GM12878 (cell line): ENCODE measurements at regions not wholly inside any gene's neighbourhood (a gene's known extent, or its start where the extent isn't known, plus 50 kb on each side); places are given as distances from the start of the nearest gene placed in this dataset.

Experiments
- ATAC-seq: fragments of 200-7000 bp; cut with Tn5 transposase; 3 replicates; pipeline ENCODE4 v1.9.1; 2020; ENCODE audit warnings: mild to moderate bottlenecking, moderate library complexity
- BruUV-seq: library from RNA; stranded (reverse); fragments of 400-500 nt; replicated peaks from 2 replicates; lab custom pipeline; 2021; lab: Mats Ljungman, UMichigan
- CTCF ChIA-PET: fragments of 300-600 bp; sonication (Branson Sonifier 250); formaldehyde crosslinking; extraction: SDS; loops from one replicate; lab custom pipeline; 2021; ENCODE audit warnings: inconsistent platforms; lab: Yijun Ruan, JAX
- POLR2A ChIA-PET: fragments of 350-600 bp; formaldehyde crosslinking; extraction: SDS; loops from one replicate; lab custom pipeline; 2021; ENCODE audit warnings: inconsistent platforms; lab: Charles Lee
- RAD21 ChIA-PET: fragments of 300-600 bp; sonication (Branson Sonifier 250); formaldehyde crosslinking; loops from one replicate; lab custom pipeline; 2023; ENCODE audit warnings: antibody characterized with exemption; ENCODE audit not compliant: unreplicated experiment; lab: Charles Lee
- SMC1A ChIA-PET: fragments of 300-600 bp; sonication (Branson Sonifier 250); formaldehyde crosslinking; loops from one replicate; lab custom pipeline; 2023; ENCODE audit not compliant: unreplicated experiment, uncharacterized antibody; lab: Charles Lee
- DNase-seq: peaks from one replicate; pipeline ENCODE4 v3.0.0-alpha.2; 2011; ENCODE audit warnings: low read depth, low spot score
- FAIRE-seq: peaks from 3 replicates; lab custom pipeline; 2011; peaks lifted over from hg19 to GRCh38; lab: Jason Lieb, UNC
- H2AFZ ChIP-seq: 2 replicates; pipeline ENCODE4 v1.6.0; 2011; ENCODE audit warnings: low read depth, low read length, control low read depth; ENCODE audit not compliant: control insufficient read depth
- H3K27ac ChIP-seq: 2 replicates; pipeline ENCODE4 v1.5.1; 2011; ENCODE audit warnings: control low read depth; ENCODE audit not compliant: control insufficient read depth, insufficient read depth
- H3K27me3 ChIP-seq, 2 experiments: replicated peaks in 1 of 2; 2 replicates each; pipeline versions ENCODE4 v1.6.0 to v1.6.1; 2011; ENCODE audit warnings: low read length in 1 of 2; ENCODE audit not compliant: control insufficient read depth in 2 of 2, insufficient read depth in 2 of 2
- H3K36me3 ChIP-seq, 2 experiments: 2 replicates each; pipeline ENCODE4 v1.5.1; 2011; ENCODE audit warnings: low read length in 1 of 2; ENCODE audit not compliant: control insufficient read depth in 2 of 2, insufficient read depth in 2 of 2
- H3K4me1 ChIP-seq: 2 replicates; pipeline ENCODE4 v1.6.1; 2011; ENCODE audit warnings: mild to moderate bottlenecking, low read length, moderate library complexity, mixed read lengths; ENCODE audit not compliant: control insufficient read depth, insufficient read depth
- H3K4me2 ChIP-seq: 2 replicates; pipeline ENCODE4 v1.6.0; 2011; ENCODE audit warnings: control low read depth; ENCODE audit not compliant: control insufficient read depth, insufficient read depth
- H3K4me3 ChIP-seq: fragments of 200-600 bp; sonication (generic); 2 replicates; pipeline ENCODE4 v1.5.1; 2016
- H3K79me2 ChIP-seq: 2 replicates; pipeline ENCODE4 v1.6.0; 2011; ENCODE audit warnings: low read length; ENCODE audit not compliant: control insufficient read depth, insufficient read depth
- H3K9ac ChIP-seq: 2 replicates; pipeline ENCODE4 v1.8.0; 2011; ENCODE audit warnings: low read length, control low read depth, mixed read lengths; ENCODE audit not compliant: control insufficient read depth, insufficient read depth
- H3K9me3 ChIP-seq: replicated peaks from 3 replicates; pipeline ENCODE4 v1.5.1; 2011; ENCODE audit warnings: mild to moderate bottlenecking, low read length; ENCODE audit not compliant: control insufficient read depth, insufficient read depth
- H4K20me1 ChIP-seq: 2 replicates; pipeline ENCODE4 v1.6.0; 2011; ENCODE audit not compliant: control insufficient read depth, insufficient read depth
- ASH2L ChIP-seq: fragments of 300-600, 200-600 bp; sonication (generic); IDR thresholded peaks from 2 replicates; pipeline ENCODE4 v1.6.1; 2017; ENCODE audit warnings: low read depth, mild to moderate bottlenecking, borderline replicate concordance
- CBX5 ChIP-seq: sonication (generic); IDR thresholded peaks from 2 replicates; pipeline ENCODE4 v1.6.1; 2016; ENCODE audit warnings: low read depth, moderate library complexity, mild to moderate bottlenecking, inconsistent platforms
- GABPA ChIP-seq: IDR thresholded peaks from 2 replicates; pipeline ENCODE4 v1.6.1; 2014; ENCODE audit warnings: antibody characterized with exemption, low read depth, mild to moderate bottlenecking, inconsistent platforms
- GATAD2B ChIP-seq: fragments of 450-650 bp; conservative IDR thresholded peaks from 2 replicates; pipeline ENCODE4 v1.6.1; 2017; ENCODE audit warnings: low read depth, mild to moderate bottlenecking, moderate library complexity
- NR2C1 ChIP-seq: fragments of 450-650 bp; IDR thresholded peaks from 2 replicates; pipeline ENCODE4 v1.6.1; 2017; ENCODE audit warnings: antibody characterized with exemption, mild to moderate bottlenecking, moderate library complexity
- POU2F2 ChIP-seq: IDR thresholded peaks from 3 replicates; pipeline ENCODE4 v1.6.1; 2011; ENCODE audit warnings: low read depth, mild to moderate bottlenecking, low read length, borderline replicate concordance
- SMAD1 ChIP-seq: fragments of 450-650 bp; IDR thresholded peaks from 2 replicates; pipeline ENCODE4 v1.6.1; 2018; ENCODE audit warnings: mild to moderate bottlenecking, low read depth; ENCODE audit not compliant: partially characterized antibody
- SP1 ChIP-seq: IDR thresholded peaks from one replicate; pipeline ENCODE4 v1.6.1; 2011; ENCODE audit warnings: low read depth, low read length
- TCF7 ChIP-seq: IDR thresholded peaks from 2 replicates; pipeline ENCODE4 v1.6.1; 2014; ENCODE audit warnings: antibody characterized with exemption, borderline replicate concordance
- ZNF622 ChIP-seq: fragments of 450-650 bp; IDR thresholded peaks from 2 replicates; pipeline ENCODE4 v1.6.1; 2017; ENCODE audit warnings: mild to moderate bottlenecking, inconsistent platforms
- WGBS: methylation state at CpG from one replicate; pipeline ENCODE4 v1.1.6; 2016; ENCODE audit warnings: low lambda C conversion rate; ENCODE audit not compliant: insufficient replicate concordance, insufficient coverage; ENCODE audit errors: missing lambda C conversion rate; 5-methylcytosine and 5-hydroxymethylcytosine counted together
- in situ Hi-C: fragments of 300-500 bp; cut with MboI; formaldehyde crosslinking; loops from 9 replicates; pipeline ENCODE4 v1.14.3; 2018; ENCODE audit warnings: mixed read lengths
- intact Hi-C: fragments of 100-400 bp; cut with micrococcal nuclease; formaldehyde crosslinking; loops from one replicate; pipeline ENCODE4 v1.14.2; 2022; ENCODE audit not compliant: unreplicated experiment
- TF ChIP-seq, protein P1 (sequence below): IDR thresholded peaks from 2 replicates; pipeline ENCODE4 v1.6.1; 2011; ENCODE audit warnings: borderline replicate concordance, low read depth, mild to moderate bottlenecking, moderate library complexity, low read length; ENCODE audit not compliant: insufficient read depth, poor library complexity, severe bottlenecking
- TF ChIP-seq, protein P2 (sequence below): fragments of 450-650 bp; formaldehyde crosslinking; IDR thresholded peaks from 2 replicates; pipeline ENCODE4 v1.5.0; 2022; ENCODE audit warnings: mild to moderate bottlenecking, missing genetic modification characterization
- TF ChIP-seq, protein P3 (sequence below): IDR thresholded peaks from 2 replicates; pipeline ENCODE4 v1.6.1; 2012; ENCODE audit warnings: improper control_type of control experiment, low read depth, low read length; ENCODE audit not compliant: insufficient replicate concordance
- TF ChIP-seq, protein P4 (sequence below): IDR thresholded peaks from 2 replicates; pipeline ENCODE4 v1.6.1; 2011; ENCODE audit warnings: mild to moderate bottlenecking, low read depth, low read length, moderate library complexity; ENCODE audit not compliant: insufficient replicate concordance

DNA sequence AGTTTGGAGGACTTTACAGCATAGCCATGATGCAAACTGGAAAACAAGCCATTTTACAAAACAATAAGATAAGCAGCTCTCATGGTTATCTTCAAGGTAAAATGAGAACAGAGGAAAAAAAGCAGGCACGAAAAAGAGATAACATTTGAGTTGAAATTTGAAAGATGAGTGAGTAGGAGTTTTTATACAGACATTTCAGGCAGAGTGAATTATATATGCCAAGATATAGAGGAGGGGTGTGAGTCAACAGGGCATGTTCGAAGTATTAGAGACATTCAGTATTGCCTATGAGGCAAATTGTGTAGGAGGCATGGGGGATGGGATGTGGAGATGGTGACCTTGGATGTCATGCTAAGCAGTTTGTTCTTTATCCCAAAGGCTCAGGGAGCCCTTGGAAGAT lies 240.5 kb upstream of the MAN1A1 start:
- in situ Hi-C loops (no loop called here), intact Hi-C loops (no loop called here)
- BruUV-seq: no TSS peak
- ChIA-PET CTCF (no interaction called here), POLR2A (no interaction called here), SMC1A (interaction anchor here (1.2 kb wide), 1 partner anchor 75 kb away, joined by 3 read pairs; no protein-coding TSS in a partner anchor), RAD21 (no interaction called here)
- Histone ChIP-seq H3K79me2 (no peaks in the 10 kb centered on the region), H3K27ac (no peak overlapping the region), H3K9me3 (no peaks in the 10 kb centered on the region), H3K27me3 (no peaks in the 10 kb centered on the region), H3K4me1 (peaks cover 13% of the 10 kb centered on the region), H2AFZ (no peak overlapping the region), H3K4me2 (no peak overlapping the region), H3K4me3 (no peak overlapping the region), H3K36me3 (no peaks in the 10 kb centered on the region), H3K9ac (no peak overlapping the region), H4K20me1 (no peaks in the 10 kb centered on the region)
- FAIRE-seq (no peak), ATAC-seq (no peak), DNase-seq (no peak)
- WGBS: 3% methylated on average over 2 of the region's 2 CpGs
- TF ChIP-seq NR2C1: no peak
- TF ChIP-seq, protein P1, sequence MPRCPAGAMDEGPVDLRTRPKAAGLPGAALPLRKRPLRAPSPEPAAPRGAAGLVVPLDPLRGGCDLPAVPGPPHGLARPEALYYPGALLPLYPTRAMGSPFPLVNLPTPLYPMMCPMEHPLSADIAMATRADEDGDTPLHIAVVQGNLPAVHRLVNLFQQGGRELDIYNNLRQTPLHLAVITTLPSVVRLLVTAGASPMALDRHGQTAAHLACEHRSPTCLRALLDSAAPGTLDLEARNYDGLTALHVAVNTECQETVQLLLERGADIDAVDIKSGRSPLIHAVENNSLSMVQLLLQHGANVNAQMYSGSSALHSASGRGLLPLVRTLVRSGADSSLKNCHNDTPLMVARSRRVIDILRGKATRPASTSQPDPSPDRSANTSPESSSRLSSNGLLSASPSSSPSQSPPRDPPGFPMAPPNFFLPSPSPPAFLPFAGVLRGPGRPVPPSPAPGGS: no peak
- TF ChIP-seq, protein P2, sequence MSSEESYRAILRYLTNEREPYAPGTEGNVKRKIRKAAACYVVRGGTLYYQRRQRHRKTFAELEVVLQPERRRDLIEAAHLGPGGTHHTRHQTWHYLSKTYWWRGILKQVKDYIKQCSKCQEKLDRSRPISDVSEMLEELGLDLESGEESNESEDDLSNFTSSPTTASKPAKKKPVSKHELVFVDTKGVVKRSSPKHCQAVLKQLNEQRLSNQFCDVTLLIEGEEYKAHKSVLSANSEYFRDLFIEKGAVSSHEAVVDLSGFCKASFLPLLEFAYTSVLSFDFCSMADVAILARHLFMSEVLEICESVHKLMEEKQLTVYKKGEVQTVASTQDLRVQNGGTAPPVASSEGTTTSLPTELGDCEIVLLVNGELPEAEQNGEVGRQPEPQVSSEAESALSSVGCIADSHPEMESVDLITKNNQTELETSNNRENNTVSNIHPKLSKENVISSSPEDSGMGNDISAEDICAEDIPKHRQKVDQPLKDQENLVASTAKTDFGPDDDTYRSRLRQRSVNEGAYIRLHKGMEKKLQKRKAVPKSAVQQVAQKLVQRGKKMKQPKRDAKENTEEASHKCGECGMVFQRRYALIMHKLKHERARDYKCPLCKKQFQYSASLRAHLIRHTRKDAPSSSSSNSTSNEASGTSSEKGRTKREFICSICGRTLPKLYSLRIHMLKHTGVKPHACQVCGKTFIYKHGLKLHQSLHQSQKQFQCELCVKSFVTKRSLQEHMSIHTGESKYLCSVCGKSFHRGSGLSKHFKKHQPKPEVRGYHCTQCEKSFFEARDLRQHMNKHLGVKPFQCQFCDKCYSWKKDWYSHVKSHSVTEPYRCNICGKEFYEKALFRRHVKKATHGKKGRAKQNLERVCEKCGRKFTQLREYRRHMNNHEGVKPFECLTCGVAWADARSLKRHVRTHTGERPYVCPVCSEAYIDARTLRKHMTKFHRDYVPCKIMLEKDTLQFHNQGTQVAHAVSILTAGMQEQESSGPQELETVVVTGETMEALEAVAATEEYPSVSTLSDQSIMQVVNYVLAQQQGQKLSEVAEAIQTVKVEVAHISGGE (CRISPR knock-in tag): no peak
- no peak for TF ChIP-seq CBX5
- TF ChIP-seq, protein P3, sequence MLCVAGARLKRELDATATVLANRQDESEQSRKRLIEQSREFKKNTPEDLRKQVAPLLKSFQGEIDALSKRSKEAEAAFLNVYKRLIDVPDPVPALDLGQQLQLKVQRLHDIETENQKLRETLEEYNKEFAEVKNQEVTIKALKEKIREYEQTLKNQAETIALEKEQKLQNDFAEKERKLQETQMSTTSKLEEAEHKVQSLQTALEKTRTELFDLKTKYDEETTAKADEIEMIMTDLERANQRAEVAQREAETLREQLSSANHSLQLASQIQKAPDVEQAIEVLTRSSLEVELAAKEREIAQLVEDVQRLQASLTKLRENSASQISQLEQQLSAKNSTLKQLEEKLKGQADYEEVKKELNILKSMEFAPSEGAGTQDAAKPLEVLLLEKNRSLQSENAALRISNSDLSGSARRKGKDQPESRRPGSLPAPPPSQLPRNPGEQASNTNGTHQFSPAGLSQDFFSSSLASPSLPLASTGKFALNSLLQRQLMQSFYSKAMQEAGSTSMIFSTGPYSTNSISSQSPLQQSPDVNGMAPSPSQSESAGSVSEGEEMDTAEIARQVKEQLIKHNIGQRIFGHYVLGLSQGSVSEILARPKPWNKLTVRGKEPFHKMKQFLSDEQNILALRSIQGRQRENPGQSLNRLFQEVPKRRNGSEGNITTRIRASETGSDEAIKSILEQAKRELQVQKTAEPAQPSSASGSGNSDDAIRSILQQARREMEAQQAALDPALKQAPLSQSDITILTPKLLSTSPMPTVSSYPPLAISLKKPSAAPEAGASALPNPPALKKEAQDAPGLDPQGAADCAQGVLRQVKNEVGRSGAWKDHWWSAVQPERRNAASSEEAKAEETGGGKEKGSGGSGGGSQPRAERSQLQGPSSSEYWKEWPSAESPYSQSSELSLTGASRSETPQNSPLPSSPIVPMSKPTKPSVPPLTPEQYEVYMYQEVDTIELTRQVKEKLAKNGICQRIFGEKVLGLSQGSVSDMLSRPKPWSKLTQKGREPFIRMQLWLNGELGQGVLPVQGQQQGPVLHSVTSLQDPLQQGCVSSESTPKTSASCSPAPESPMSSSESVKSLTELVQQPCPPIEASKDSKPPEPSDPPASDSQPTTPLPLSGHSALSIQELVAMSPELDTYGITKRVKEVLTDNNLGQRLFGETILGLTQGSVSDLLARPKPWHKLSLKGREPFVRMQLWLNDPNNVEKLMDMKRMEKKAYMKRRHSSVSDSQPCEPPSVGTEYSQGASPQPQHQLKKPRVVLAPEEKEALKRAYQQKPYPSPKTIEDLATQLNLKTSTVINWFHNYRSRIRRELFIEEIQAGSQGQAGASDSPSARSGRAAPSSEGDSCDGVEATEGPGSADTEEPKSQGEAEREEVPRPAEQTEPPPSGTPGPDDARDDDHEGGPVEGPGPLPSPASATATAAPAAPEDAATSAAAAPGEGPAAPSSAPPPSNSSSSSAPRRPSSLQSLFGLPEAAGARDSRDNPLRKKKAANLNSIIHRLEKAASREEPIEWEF: no peak
- TF ChIP-seq GATAD2B: no peak
- TF ChIP-seq ZNF622: no peak
- no peak for TF ChIP-seq GABPA
- no peak for TF ChIP-seq POU2F2
- no peak for TF ChIP-seq SP1
- TF ChIP-seq, protein P4, sequence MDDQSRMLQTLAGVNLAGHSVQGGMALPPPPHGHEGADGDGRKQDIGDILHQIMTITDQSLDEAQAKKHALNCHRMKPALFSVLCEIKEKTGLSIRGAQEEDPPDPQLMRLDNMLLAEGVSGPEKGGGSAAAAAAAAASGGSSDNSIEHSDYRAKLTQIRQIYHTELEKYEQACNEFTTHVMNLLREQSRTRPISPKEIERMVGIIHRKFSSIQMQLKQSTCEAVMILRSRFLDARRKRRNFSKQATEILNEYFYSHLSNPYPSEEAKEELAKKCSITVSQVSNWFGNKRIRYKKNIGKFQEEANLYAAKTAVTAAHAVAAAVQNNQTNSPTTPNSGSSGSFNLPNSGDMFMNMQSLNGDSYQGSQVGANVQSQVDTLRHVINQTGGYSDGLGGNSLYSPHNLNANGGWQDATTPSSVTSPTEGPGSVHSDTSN: no peak
- TF ChIP-seq TCF7: no peak
- TF ChIP-seq SMAD1: no peak
- TF ChIP-seq ASH2L: no peak
